ENCODE measurements at regions not wholly inside any gene's neighbourhood (a gene's known extent, or its start where the extent isn't known, plus 50 kb on each side); places are given as distances from the start of the nearest gene placed in this dataset.

GRCh38 chr11:123330948-123331347 is 99.1 kb upstream of the GRAMD1B start:
- Histone ChIP-seq H3K4me1 (ENCODE audit: insufficient read depth, low read length, poor library complexity, severe bottlenecking) (no peaks in the 10 kb centered on the region), H3F3A (ENCODE audit: low read depth) (no peaks in the 10 kb centered on the region), H3K4me2 (ENCODE audit: low read depth, low read length, poor library complexity, severe bottlenecking) (no peak overlapping the region), H2AFZ (ENCODE audit: low read length) (no peak overlapping the region), H3K79me2 (ENCODE audit: insufficient read depth, low read length) (no peaks in the 10 kb centered on the region), H3K4me3 (ENCODE audit: low read length, poor library complexity, severe bottlenecking) (no peak overlapping the region), H3K9ac (ENCODE audit: low read depth, low read length, poor library complexity, severe bottlenecking) (no peak overlapping the region), H3K9me3 (ENCODE audit: insufficient read depth, low read depth, low read length) (no peaks in the 10 kb centered on the region; the same call in 1 of the 2 replicates), H3K9me2 (replicated peaks; ENCODE audit: low read depth, low read length) (no peaks in the 10 kb centered on the region), H3K27me3 (ENCODE audit: insufficient read depth, low read length, poor library complexity, severe bottlenecking) (no peaks in the 10 kb centered on the region), H4K20me1 (ENCODE audit: insufficient read depth, low read length, poor library complexity, severe bottlenecking) (no peaks in the 10 kb centered on the region), H3K36me3 (ENCODE audit: insufficient read depth, low read length) (no peaks in the 10 kb centered on the region)
- TF ChIP-seq, protein P1, sequence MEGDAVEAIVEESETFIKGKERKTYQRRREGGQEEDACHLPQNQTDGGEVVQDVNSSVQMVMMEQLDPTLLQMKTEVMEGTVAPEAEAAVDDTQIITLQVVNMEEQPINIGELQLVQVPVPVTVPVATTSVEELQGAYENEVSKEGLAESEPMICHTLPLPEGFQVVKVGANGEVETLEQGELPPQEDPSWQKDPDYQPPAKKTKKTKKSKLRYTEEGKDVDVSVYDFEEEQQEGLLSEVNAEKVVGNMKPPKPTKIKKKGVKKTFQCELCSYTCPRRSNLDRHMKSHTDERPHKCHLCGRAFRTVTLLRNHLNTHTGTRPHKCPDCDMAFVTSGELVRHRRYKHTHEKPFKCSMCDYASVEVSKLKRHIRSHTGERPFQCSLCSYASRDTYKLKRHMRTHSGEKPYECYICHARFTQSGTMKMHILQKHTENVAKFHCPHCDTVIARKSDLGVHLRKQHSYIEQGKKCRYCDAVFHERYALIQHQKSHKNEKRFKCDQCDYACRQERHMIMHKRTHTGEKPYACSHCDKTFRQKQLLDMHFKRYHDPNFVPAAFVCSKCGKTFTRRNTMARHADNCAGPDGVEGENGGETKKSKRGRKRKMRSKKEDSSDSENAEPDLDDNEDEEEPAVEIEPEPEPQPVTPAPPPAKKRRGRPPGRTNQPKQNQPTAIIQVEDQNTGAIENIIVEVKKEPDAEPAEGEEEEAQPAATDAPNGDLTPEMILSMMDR (conservative IDR thresholded peaks at IDR 0.05; ENCODE audit: low read length): no peak
- no peak for TF ChIP-seq EZH2phosphoT487 (IDR thresholded peaks at IDR 0.05; ENCODE audit: borderline replicate concordance)

DNA sequence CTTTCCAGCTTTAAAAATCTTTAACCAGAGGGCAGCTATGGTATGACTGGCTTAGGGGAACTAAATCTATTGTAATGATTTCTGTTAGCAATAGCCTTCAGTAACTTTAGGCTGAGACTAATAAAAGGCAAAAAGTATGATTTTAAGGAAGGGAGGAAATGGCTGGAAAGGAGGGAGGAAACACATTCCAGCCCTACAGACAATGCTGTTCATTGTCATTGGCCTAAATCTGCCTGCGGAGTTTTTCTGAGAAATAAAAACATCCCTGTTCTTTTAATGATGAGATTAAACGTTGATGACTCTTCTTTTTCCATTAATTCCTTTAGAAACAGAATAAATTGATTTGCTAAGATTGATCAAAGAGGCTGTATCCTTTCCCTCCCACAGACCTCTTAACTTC is 99.6 kb upstream of the GRAMD1B start:
- Histone ChIP-seq H3K4me3 (ENCODE audit: low read length, poor library complexity, severe bottlenecking) (no peak overlapping the region), H3K4me2 (ENCODE audit: low read depth, low read length, poor library complexity, severe bottlenecking) (no peak overlapping the region), H3K9ac (ENCODE audit: low read depth, low read length, poor library complexity, severe bottlenecking) (no peak overlapping the region), H4K20me1 (ENCODE audit: insufficient read depth, low read length, poor library complexity, severe bottlenecking) (no peaks in the 10 kb centered on the region), H3K4me1 (ENCODE audit: insufficient read depth, low read length, poor library complexity, severe bottlenecking) (no peaks in the 10 kb centered on the region), H3F3A (ENCODE audit: low read depth) (no peaks in the 10 kb centered on the region), H3K36me3 (ENCODE audit: insufficient read depth, low read length) (no peaks in the 10 kb centered on the region), H3K9me3 (ENCODE audit: insufficient read depth, low read depth, low read length) (no peaks in the 10 kb centered on the region; the same call in 1 of the 2 replicates), H3K27me3 (ENCODE audit: insufficient read depth, low read length, poor library complexity, severe bottlenecking) (no peaks in the 10 kb centered on the region), H3K79me2 (ENCODE audit: insufficient read depth, low read length) (no peaks in the 10 kb centered on the region), H3K9me2 (replicated peaks; ENCODE audit: low read depth, low read length) (no peaks in the 10 kb centered on the region), H2AFZ (ENCODE audit: low read length) (no peak overlapping the region)
- no peak for TF ChIP-seq EZH2phosphoT487 (IDR thresholded peaks at IDR 0.05; ENCODE audit: borderline replicate concordance)
- TF ChIP-seq, protein P1 (conservative IDR thresholded peaks at IDR 0.05; ENCODE audit: low read length): no peak

DNA sequence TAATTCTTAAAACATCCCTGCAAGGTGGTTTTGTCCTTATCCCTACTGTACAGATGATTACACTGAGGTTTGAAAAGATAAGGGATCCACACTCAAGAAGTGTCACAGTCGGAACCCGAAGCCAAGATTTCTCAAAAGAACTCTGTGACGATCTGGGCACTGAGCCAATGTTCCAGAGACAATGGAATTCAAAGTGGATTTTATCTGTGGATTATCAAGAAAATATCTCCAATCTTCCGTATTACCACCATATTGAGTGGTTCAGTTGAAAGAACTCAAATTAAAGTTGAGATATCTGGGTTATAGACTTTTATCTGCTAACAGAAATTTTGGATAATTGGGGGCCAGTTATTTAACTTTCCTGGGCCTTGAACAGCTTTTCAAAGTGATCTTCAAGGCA is 100.0 kb upstream of the GRAMD1B start:
- no peak overlapping the region for H3K4me3 ChIP-seq (ENCODE audit: low read length, poor library complexity, severe bottlenecking)
- H3K4me1 ChIP-seq (ENCODE audit: insufficient read depth, low read length, poor library complexity, severe bottlenecking): no peaks in the 10 kb centered on the region
- H3K4me2 ChIP-seq (ENCODE audit: low read depth, low read length, poor library complexity, severe bottlenecking): no peak overlapping the region
- no peak overlapping the region for H2AFZ ChIP-seq (ENCODE audit: low read length)
- TF ChIP-seq EZH2phosphoT487 (IDR thresholded peaks at IDR 0.05; ENCODE audit: borderline replicate concordance): no peak
- TF ChIP-seq, protein P1 (conservative IDR thresholded peaks at IDR 0.05; ENCODE audit: low read length): no peak
- H3K9me3 ChIP-seq (ENCODE audit: insufficient read depth, low read depth, low read length): no peaks in the 10 kb centered on the region; the same call in 1 of the 2 replicates
- no peak overlapping the region for H3K9ac ChIP-seq (ENCODE audit: low read depth, low read length, poor library complexity, severe bottlenecking)
- H3K79me2 ChIP-seq (ENCODE audit: insufficient read depth, low read length): no peaks in the 10 kb centered on the region
- H3K9me2 ChIP-seq (replicated peaks; ENCODE audit: low read depth, low read length): no peaks in the 10 kb centered on the region
- no peaks in the 10 kb centered on the region for H3K36me3 ChIP-seq (ENCODE audit: insufficient read depth, low read length)
- H3F3A ChIP-seq (ENCODE audit: low read depth): no peaks in the 10 kb centered on the region
- no peaks in the 10 kb centered on the region for H4K20me1 ChIP-seq (ENCODE audit: insufficient read depth, low read length, poor library complexity, severe bottlenecking)
- H3K27me3 ChIP-seq (ENCODE audit: insufficient read depth, low read length, poor library complexity, severe bottlenecking): no peaks in the 10 kb centered on the region

Data from Loucy (cell line).